BJ (cell line): ENCODE measurements at regions not wholly inside any gene's neighbourhood (a gene's known extent, or its start where the extent isn't known, plus 50 kb on each side); places are given as distances from the start of the nearest gene placed in this dataset.

Source experiments
- CTCF ChIA-PET: fragments of 350-600 bp; formaldehyde crosslinking; extraction: SDS; loops from one replicate; lab custom pipeline; 2021; ENCODE audit warnings: antibody characterized with exemption, inconsistent platforms; lab: Yijun Ruan, JAX
- POLR2A ChIA-PET: fragments of 300-600 bp; sonication (Branson Sonifier 250); formaldehyde crosslinking; extraction: SDS; loops from one replicate; lab custom pipeline; 2021; ENCODE audit warnings: antibody characterized with exemption; lab: Charles Lee
- DNase-seq: peaks from one replicate; pipeline ENCODE4 v3.0.0-alpha.2; 2011; ENCODE audit warnings: low read depth
- H3K27me3 ChIP-seq: 2 replicates; pipeline ENCODE4 v1.6.0; 2011; ENCODE audit warnings: low read length; ENCODE audit not compliant: control insufficient read depth, insufficient read depth
- H3K36me3 ChIP-seq: 2 replicates; pipeline ENCODE4 v1.5.1; 2011; ENCODE audit warnings: low read length; ENCODE audit not compliant: control insufficient read depth, insufficient read depth
- H3K4me3 ChIP-seq: 2 replicates; pipeline ENCODE4 v1.5.1; 2011; ENCODE audit warnings: low read depth, mild to moderate bottlenecking, control low read depth, low read length
- TF ChIP-seq, protein P1 (sequence below): IDR thresholded peaks from 2 replicates; pipeline ENCODE4 v1.5.1; 2011; ENCODE audit warnings: low read depth, mild to moderate bottlenecking, control low read depth, inconsistent platforms, low read length, moderate library complexity; ENCODE audit not compliant: insufficient read depth

DNA sequence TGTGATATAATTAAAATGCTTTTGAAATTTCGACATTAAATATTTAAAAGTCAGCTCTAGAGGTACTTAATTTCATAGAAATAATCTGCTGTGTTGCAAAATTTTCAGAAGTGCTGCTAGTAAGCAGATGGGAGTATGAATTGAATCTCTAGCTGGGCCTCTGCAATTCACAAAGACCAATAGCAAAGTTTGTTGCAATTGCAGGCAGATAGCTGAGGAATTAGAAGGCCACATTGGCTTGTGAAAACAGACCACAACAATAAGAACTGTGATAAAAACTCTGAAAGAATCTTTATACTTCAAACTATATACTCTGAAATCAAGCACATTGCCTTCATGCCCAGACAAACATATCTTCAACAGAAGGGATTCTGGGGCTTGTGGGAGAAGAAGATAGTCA is 636.3 kb upstream of the SOX9 start:
- H3K27me3 ChIP-seq = no peaks in the 10 kb centered on the region
- H3K36me3 ChIP-seq = no peaks in the 10 kb centered on the region
- no peak overlapping the region for H3K4me3 ChIP-seq
- no peak for DNase-seq
- CTCF ChIA-PET = interaction anchor here (0.6 to 2.7 kb wide), 4 partner anchors 9 to 363 kb away, joined by 3 to 15 read pairs (median 4); no protein-coding TSS in a partner anchor
- POLR2A ChIA-PET = no interaction called here
- TF ChIP-seq, protein P1, sequence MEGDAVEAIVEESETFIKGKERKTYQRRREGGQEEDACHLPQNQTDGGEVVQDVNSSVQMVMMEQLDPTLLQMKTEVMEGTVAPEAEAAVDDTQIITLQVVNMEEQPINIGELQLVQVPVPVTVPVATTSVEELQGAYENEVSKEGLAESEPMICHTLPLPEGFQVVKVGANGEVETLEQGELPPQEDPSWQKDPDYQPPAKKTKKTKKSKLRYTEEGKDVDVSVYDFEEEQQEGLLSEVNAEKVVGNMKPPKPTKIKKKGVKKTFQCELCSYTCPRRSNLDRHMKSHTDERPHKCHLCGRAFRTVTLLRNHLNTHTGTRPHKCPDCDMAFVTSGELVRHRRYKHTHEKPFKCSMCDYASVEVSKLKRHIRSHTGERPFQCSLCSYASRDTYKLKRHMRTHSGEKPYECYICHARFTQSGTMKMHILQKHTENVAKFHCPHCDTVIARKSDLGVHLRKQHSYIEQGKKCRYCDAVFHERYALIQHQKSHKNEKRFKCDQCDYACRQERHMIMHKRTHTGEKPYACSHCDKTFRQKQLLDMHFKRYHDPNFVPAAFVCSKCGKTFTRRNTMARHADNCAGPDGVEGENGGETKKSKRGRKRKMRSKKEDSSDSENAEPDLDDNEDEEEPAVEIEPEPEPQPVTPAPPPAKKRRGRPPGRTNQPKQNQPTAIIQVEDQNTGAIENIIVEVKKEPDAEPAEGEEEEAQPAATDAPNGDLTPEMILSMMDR = no peak

DNA sequence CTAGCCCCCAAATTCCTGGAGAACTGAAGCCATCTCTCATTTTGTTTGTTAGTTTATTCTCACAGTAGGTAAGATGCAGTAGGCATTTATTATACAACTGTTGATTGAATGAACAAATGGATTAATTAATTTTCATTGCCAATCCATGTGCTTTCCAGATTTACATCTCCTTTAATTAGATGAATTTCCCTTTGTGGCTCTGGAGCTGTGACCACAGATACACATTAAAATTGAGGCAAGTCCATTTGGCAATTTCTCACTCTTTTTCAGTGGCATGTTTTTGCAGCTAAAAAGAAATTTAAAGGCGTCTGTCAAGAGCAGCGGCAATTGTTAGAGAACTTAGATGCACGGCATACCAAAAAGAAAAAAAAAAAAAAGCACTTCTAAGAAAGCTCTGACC is 635.4 kb upstream of the SOX9 start:
- TF ChIP-seq, protein P1 = no peak
- ChIA-PET POLR2A (no interaction called here), CTCF (interaction anchor here (1.1 to 2.7 kb wide), 4 partner anchors 10 to 1054 kb away, joined by 3 to 15 read pairs (median 3); no protein-coding TSS in a partner anchor)
- DNase-seq = no peak
- Histone ChIP-seq H3K27me3 (no peaks in the 10 kb centered on the region), H3K36me3 (no peaks in the 10 kb centered on the region), H3K4me3 (no peak overlapping the region)

DNA sequence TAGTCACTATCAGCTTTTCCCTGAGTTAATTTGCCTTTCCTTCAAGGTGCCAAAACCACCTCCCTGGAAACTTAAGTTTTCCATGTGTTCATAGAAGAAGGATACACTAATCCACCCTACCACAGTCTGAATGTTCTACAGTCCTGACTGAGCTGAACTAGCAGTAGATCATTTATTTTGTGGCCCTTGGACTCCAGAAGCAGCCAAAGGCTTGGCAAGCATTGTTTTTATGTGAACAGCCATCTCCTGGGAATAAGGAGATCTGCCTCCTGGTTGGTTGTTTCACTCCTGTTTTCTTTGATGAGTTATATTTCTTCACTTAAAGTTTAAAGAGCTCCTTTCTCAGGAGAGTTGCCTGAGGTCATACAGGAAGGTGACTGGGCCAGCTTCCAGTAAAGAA is 634.6 kb upstream of the SOX9 start:
- DNase-seq = no peak
- TF ChIP-seq, protein P1 = no peak
- no peaks in the 10 kb centered on the region for H3K36me3 ChIP-seq
- no peak overlapping the region for H3K4me3 ChIP-seq
- CTCF ChIA-PET = interaction anchor here (1.3 kb wide), 1 partner anchor 1053 kb away, joined by 3 read pairs; no protein-coding TSS in a partner anchor
- POLR2A ChIA-PET = no interaction called here
- H3K27me3 ChIP-seq = no peaks in the 10 kb centered on the region

DNA sequence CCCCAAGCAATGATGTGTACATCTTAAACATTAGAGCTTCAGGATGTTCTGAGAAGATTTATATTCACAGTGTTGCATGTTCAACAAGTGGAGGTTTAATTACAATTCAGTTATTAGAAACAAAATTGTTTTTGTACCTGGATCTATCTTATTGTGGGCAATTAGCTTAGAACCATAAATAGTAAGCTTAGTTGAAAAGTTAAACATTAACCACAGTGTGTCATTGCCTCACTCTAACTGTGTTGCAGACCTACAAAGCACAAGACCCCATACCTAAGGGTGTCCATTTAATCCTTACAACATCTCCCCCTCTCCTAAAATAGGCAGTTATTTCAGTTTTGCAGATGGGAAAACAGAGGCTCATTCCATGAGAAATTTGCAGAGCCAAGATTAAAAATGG is 632.0 kb upstream of the SOX9 start:
- ChIA-PET POLR2A (no interaction called here), CTCF (interaction anchor here (1.0 to 2.0 kb wide), 2 partner anchors 8 to 15 kb away, joined by 4 to 10 read pairs; no protein-coding TSS in a partner anchor)
- no peaks in the 10 kb centered on the region for H3K27me3 ChIP-seq
- TF ChIP-seq, protein P1 = no peak
- no peak overlapping the region for H3K4me3 ChIP-seq
- DNase-seq = no peak
- H3K36me3 ChIP-seq = no peaks in the 10 kb centered on the region

DNA sequence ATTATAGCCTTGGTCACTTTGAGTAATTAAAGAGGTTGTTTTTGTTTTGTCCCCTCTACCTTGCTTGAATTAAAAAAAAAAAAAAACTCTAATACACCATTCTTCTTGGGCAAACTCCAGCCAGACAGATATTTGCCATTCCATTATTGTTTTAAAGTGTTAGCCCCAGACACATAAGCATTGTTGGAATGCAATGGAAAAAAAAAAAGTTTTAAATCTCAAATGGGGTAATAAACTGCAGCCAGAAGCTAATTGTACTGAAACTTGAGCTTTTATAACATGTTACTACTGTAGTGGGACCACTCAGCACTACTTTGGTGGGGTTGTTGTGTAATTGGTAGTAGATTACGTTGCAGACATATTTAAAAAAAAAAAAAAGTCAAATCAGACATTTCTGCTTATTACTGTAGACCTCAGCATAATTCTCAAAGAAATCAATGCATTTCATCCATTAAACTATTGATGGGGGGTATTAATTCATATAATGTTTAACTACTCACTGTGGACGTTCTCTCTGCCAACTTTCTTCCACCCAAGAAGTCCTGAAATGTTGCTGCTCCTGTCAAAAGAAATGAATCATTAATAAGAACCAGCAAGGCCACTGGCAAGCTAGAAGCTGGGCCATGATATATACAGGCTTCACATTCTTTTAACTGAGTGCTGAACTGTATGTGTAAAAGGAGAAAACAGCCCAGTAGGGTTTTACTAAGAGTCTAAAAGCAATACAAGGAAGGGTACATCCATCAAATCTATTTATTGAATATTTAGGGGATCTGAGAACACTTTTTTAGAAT is 626.6 kb upstream of the SOX9 start:
- DNase-seq = peak; percentile 65
- TF ChIP-seq, protein P1 = no peak
- CTCF ChIA-PET = interaction anchor here (0.6 kb wide), 3 partner anchors 34 to 254 kb away, joined by 3 read pairs; no protein-coding TSS in a partner anchor
- no peak overlapping the region for H3K4me3 ChIP-seq
- POLR2A ChIA-PET = interaction anchor here (0.6 to 0.7 kb wide), 3 partner anchors 21 to 216 kb away, joined by 3 to 5 read pairs (median 4); no protein-coding TSS in a partner anchor
- no peaks in the 10 kb centered on the region for H3K36me3 ChIP-seq
- no peaks in the 10 kb centered on the region for H3K27me3 ChIP-seq
